ENCODE measurements at regions not wholly inside any gene's neighbourhood (a gene's known extent, or its start where the extent isn't known, plus 50 kb on each side); places are given as distances from the start of the nearest gene placed in this dataset.

DNA sequence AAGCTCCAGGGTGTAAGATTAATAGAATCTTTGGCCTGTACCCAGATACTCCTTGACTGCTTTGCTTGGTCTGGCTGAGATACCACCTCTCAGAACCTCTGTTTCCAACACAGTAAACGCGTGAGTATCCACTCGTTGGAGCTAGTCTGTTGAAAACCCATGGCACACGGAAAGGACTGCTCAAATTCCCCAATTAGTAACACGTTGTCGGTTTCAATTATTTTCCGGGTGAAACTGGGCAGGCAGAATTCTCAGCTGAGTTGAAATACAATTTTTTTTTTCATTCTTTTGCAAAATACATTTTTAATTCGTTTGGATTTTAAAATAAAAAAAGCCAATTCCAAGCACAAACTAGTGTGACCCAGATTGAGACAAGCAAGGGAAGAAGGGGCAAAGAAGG, 120.5 kb downstream of the MAF start:
- ATAC-seq (no peak), DNase-seq (no peak)
- no peak for TF ChIP-seq POLR2A (IDR thresholded peaks at IDR 0.05)
- TF ChIP-seq, protein P1, sequence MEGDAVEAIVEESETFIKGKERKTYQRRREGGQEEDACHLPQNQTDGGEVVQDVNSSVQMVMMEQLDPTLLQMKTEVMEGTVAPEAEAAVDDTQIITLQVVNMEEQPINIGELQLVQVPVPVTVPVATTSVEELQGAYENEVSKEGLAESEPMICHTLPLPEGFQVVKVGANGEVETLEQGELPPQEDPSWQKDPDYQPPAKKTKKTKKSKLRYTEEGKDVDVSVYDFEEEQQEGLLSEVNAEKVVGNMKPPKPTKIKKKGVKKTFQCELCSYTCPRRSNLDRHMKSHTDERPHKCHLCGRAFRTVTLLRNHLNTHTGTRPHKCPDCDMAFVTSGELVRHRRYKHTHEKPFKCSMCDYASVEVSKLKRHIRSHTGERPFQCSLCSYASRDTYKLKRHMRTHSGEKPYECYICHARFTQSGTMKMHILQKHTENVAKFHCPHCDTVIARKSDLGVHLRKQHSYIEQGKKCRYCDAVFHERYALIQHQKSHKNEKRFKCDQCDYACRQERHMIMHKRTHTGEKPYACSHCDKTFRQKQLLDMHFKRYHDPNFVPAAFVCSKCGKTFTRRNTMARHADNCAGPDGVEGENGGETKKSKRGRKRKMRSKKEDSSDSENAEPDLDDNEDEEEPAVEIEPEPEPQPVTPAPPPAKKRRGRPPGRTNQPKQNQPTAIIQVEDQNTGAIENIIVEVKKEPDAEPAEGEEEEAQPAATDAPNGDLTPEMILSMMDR (IDR thresholded peaks at IDR 0.05): no peak
- H3K27ac ChIP-seq: no peak overlapping the region
- intact Hi-C loops (cut with DNase I): no loop called here
- WGBS (ENCODE audit: insufficient coverage, low coverage, low lambda C conversion rate, missing lambda C conversion rate): 76% methylated on average over 8 of the region's 8 CpGs
- H3K4me1 ChIP-seq: no peaks in the 10 kb centered on the region
- H3K27me3 ChIP-seq: no peaks in the 10 kb centered on the region
- H3K4me3 ChIP-seq: no peak overlapping the region
- no peaks in the 10 kb centered on the region for H3K36me3 ChIP-seq
- H3K9me3 ChIP-seq: no peaks in the 10 kb centered on the region

DNA sequence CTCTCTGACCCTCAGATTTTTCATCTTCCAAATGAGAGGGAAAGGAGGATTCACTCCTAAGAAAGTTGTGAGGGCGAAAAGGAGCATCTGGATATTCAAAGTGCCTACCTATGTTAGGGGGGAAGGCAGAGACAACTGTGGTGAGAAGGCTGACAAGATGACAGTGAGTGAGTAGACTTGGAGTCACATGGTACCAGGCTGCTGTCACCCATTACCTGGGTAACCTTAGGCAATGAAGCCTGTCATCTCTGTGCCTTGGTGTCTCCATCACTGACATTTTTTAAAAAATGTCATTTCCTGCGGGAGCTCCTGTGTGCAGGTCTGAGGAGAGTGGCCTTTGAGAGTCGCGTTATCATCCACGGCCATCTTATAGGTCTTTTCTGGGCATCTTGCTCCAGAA, 124.0 kb downstream of the MAF start:
- ATAC-seq (no peak), DNase-seq (no peak)
- intact Hi-C loops (cut with DNase I): no loop called here
- H3K4me3 ChIP-seq: no peak overlapping the region
- no peak for TF ChIP-seq POLR2A (IDR thresholded peaks at IDR 0.05)
- TF ChIP-seq, protein P1 (IDR thresholded peaks at IDR 0.05): no peak
- H3K36me3 ChIP-seq: no peaks in the 10 kb centered on the region
- no peaks in the 10 kb centered on the region for H3K9me3 ChIP-seq
- no peak overlapping the region for H3K27ac ChIP-seq
- WGBS (ENCODE audit: insufficient coverage, low coverage, low lambda C conversion rate, missing lambda C conversion rate): 63% methylated on average over 1 of the region's 5 CpGs
- H3K27me3 ChIP-seq: no peaks in the 10 kb centered on the region
- no peaks in the 10 kb centered on the region for H3K4me1 ChIP-seq

DNA sequence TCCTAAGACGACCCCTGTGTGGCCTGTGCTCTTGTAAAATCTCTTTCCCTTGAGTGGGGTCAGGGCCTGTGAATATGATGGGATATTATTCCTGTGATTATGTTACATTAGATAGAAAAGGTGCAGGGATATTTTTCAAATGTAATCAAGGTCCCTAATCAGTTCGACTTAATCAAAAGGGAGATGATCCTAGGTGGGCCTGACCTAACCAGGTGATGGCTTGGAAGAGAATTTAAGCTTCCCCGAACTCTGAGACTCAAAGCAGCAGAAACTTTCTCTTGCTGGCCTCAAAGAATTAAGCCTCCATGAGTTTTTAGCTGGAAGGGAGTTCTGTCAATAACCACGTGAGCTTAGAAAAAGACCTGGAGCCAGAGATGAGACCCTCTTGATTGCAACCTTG, 124.7 kb downstream of the MAF start:
- no peak for ATAC-seq
- WGBS (ENCODE audit: insufficient coverage, low coverage, low lambda C conversion rate, missing lambda C conversion rate): 75% methylated on average over 4 of the region's 4 CpGs
- no peaks in the 10 kb centered on the region for H3K4me1 ChIP-seq

DNA sequence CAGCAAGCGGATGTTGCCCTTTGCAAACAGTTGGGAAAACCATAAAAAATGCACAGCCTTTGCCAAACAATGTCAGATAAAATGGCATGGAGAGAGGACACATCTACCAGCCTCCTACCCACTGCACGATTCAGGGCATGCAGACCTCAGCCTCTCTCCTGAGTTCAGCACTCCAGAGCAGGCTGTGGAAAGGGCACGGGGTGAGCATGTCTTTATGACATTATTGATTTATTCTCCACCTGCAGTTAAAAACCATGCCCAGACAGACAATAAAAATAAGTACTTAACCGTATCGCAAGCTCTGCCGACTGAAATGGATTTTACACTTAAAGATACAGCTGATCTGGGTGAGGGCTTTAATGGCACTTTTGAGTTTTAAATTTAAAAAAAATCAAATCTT, 127.1 kb downstream of the MAF start:
- no peaks in the 10 kb centered on the region for H3K36me3 ChIP-seq
- intact Hi-C loops (cut with DNase I): no loop called here
- H3K4me1 ChIP-seq: no peaks in the 10 kb centered on the region
- TF ChIP-seq, protein P1 (IDR thresholded peaks at IDR 0.05): no peak
- no peak for TF ChIP-seq POLR2A (IDR thresholded peaks at IDR 0.05)
- no peaks in the 10 kb centered on the region for H3K27me3 ChIP-seq
- no peak overlapping the region for H3K27ac ChIP-seq
- no peaks in the 10 kb centered on the region for H3K9me3 ChIP-seq
- no peak for DNase-seq
- WGBS (ENCODE audit: insufficient coverage, low coverage, low lambda C conversion rate, missing lambda C conversion rate): 74% methylated on average over 5 of the region's 6 CpGs
- no peak overlapping the region for H3K4me3 ChIP-seq
- no peak for ATAC-seq

More for the DNA sequence above, 124.7 kb downstream of the MAF start:
- Histone ChIP-seq H3K36me3 (no peaks in the 10 kb centered on the region), H3K9me3 (no peaks in the 10 kb centered on the region), H3K27me3 (no peaks in the 10 kb centered on the region), H3K4me3 (no peak overlapping the region), H3K27ac (no peak overlapping the region)
- intact Hi-C loops (cut with DNase I): no loop called here
- DNase-seq: no peak
- TF ChIP-seq POLR2A (IDR thresholded peaks at IDR 0.05): no peak
- TF ChIP-seq, protein P1 (IDR thresholded peaks at IDR 0.05): no peak

DNA sequence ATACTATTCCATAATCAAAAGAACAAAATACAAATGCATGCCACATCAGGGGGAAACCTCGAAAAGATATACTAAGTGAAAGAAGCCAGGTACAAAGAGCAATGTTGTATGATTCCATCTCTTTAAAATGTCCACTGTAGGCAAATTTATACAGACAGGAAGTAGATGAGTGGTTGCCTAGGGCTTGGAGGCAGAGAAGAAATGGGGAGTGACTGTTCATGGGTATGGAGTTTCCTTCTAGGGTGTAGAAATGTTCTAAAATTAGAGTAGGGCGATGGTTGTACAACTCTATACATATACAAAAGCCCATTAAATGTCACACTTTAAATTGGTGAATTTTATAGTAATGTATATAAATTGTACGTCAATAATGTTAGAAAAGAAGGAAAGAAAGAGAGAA, 128.1 kb downstream of the MAF start:
- no peaks in the 10 kb centered on the region for H3K4me1 ChIP-seq
- no peaks in the 10 kb centered on the region for H3K27me3 ChIP-seq
- no peak overlapping the region for H3K27ac ChIP-seq
- intact Hi-C loops (cut with DNase I): no loop called here
- DNase-seq (no peak), ATAC-seq (no peak)
- no peaks in the 10 kb centered on the region for H3K9me3 ChIP-seq
- TF ChIP-seq POLR2A (IDR thresholded peaks at IDR 0.05): no peak
- TF ChIP-seq, protein P1 (IDR thresholded peaks at IDR 0.05): no peak
- H3K36me3 ChIP-seq: no peaks in the 10 kb centered on the region
- 72% methylated on average over 3 of the region's 3 CpGs for WGBS (ENCODE audit: insufficient coverage, low coverage, low lambda C conversion rate, missing lambda C conversion rate)
- H3K4me3 ChIP-seq: no peak overlapping the region
